Fibroblast of skin of back (primary cell): ENCODE measurements at regions not wholly inside any gene's neighbourhood (a gene's known extent, or its start where the extent isn't known, plus 50 kb on each side); places are given as distances from the start of the nearest gene placed in this dataset.
"Not testable (repeated sequence)": the region's sequence is repeated elsewhere in the genome, so short reads cannot be mapped to it uniquely, and the experiment has no call there.

Source experiments
- DNase-seq: peaks from one replicate; pipeline ENCODE4 v3.0.0-alpha.2; 2013

DNA sequence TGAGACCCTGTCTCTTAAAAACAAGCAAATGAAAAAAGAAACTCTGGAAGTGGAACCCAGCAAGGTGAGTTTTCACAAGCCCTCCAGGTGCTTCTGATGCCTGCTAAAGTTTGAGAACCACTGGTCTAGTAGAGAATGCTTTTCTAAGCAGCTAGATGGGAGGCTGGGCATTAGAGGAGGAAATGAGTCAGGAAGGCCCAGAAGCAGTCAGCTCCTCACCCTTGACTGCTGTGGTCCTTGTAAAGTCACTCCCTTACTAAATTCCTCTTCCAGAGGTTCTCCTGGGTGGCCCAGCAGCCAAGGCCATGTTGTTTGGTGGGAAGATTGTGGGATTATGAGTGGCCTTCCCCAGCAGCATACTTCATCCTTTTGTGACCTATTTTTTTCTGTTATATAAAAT, 52.0 kb upstream of the FYN start:
- peak; percentile 92 for DNase-seq

DNA sequence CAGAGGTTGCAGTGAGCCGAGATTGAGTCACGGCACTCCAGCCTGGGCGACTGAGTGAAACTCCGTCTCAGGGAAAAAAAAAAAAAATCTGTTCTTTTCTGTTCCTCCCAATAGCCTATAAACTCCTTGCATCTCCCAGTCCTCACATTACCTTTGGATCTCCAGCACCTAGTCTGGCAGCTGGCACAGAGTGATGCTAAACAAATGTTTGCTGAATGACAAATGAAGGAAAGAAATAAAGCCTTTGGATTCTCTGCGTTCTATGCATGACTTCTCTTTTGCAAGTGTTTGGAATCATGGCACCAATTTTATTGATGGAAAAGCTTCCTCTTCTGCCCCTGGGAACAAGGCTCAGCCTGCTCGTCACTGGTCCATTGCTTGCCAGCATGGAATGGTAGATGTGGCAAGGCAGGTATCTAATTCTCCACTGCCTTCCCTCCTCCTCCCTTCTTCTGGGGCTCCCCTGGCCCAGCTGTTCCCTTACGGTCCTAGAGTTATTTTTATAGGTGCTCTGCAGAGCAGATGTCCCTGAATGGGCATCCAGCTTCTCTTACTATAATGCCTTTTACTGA, 53.6 kb upstream of the FYN start:
- no peak for DNase-seq

DNA sequence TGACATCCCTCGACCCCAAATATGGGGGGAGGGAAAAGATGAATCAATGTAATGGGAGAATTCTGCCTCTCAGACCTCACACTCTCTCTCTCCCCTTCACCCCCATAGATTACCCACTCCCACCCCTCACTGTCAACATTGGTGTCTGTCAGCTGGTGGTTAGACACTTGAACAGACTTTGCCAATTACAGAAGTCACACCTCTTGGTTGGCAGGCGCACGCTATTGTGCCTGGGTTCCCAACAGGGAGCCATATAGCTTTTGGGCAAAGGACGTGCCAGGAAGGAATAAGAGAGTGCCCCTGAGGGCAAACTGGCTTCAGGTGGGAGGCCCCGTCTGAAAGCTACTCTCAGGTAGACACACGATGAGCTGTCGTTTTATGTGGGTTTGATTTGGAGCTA, 54.1 kb upstream of the FYN start:
- no peak for DNase-seq

DNA sequence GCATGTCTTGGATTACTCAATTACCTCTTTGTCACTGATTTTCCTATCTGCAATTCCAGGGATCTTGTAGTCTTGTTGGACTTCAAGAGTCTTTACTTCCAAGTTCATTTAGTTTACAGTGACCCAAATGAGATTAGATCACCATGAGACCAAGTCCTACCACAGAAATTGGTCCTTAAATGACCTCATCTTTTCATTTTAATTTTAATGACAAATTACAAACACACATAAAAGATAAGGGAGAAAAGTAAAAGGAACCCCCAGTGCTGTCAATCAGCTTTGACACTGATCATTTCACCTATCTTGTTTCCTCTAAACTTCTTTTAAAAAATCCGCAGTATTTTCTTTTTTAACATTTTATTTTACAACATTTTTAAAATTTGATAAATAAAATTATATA, 54.9 kb upstream of the FYN start:
- DNase-seq = no peak

DNA sequence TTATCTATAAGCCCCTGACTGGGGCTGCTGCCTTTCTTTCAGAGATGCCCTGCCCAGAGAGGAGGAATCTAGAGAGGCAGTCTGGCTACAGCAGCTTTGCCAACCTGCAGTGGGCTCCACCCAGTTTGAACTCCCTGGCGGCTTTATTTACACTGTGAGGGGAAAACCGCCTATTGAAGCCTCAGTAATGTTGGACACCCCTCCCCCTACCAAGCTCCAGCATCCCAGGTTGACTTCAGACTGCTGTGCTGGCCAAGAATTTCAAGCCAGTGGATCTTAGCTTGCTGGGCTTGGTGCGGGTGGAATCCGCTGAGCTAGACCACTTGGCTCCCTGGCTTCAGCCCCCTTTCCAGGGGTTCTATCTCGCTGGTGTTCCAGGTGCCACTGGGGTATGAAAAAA, 61.4 kb upstream of the FYN start:
- not testable (repeated sequence) for DNase-seq

DNA sequence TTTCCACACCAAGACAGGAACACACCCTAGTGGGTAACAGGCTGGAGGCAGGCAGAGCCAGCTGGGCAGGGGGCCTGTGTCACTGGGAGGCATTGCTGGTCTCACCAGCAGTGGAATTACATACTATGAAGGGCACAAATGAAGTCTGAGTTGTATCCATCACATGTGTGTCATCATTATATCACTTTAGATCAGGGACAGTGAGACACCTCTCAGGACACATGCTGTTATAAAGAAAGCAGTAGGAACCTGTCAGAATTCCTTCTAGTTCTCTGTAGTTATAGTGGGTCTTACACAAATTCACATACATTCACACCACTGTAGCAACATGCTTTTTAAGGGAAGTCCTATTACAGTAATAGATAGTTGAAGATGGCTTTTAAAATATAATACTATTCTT, 63.5 kb upstream of the FYN start:
- no peak for DNase-seq

DNA sequence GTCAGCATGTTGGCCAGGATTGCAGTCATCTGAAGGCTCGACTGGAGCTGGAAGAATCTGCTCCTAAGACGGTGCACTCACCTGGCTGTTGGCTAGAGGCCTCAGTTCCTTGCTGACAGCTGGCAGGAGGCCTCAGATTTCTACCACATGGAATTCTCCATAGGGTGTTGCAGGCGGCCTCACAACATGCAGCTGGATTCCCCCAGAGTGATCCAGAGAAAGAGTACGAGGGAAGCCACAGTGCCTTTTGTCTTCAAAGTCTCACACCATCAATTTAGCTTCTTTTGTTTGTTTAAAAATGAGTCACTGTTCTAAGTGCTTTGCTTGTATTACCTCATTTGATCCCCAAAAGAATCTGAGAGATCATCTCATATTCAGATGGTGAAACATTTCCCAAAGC, 65.5 kb upstream of the FYN start:
- peak; percentile 84 for DNase-seq

DNA sequence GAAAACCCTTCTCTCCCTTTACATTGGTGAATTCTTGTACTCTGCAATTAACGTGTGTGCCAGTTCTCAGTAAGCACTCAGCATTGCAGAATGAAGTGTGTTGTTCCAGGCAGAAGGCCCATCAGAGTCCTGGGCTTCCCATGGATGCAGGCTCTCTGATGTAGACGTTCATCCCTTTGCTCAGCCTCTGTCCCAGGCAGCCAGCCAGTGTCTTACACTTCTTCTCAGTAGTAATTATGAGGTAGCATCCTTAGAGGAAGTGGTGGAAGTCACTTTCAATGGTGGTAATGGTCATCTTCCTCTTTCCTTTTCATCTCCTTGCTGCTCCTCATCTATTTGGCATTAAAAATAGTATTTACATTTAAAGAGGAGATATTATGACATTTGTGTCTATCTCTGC, 66.7 kb upstream of the FYN start:
- no peak for DNase-seq

DNA sequence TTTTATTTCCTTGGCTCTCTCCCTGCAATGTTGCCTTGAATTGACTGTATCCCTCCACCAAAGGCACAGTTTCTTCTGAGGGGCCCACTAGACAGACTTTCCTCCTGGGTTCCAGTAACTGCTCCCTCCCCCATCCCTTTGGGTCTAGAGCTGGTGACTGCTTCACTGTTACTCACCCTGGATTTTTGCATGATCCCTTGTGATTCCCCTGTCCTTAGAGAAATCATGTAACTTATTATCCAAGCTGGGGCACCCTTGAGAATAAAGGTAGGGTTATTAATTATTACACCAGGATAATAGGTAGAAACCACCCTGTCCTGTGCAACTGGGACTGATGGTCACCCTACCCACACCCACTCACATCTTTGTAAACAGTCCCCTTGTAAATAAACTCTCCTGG, 67.5 kb upstream of the FYN start:
- no peak for DNase-seq

DNA sequence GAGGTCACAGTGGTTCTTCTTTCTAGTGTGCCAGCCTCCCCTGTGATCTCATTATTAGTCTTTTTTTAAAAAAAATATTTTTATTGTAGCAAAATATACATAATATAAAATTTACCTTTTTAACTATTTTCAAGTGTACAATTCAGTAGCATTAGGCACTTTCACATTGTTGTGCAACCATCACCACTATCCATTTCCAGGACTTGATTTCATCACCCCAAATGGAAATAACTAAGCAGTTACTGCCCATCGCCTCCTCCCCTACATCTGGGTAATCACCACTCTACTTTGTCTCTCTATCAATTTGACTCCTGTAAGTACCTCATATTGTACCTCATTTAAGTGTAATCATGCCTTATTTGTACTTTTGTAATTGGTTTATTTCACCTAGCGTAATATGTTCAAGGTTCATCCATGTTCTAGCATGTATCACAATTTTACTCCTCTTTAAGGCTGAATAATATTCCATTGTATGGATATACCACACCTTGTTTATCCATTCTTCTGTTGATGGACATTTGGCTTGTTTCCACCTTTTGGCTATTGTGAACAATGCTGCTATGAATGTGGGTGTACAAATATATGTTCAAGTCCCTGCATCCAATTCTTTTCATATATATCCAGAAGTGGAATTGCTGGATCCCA, 68.6 kb upstream of the FYN start:
- no peak for DNase-seq

DNA sequence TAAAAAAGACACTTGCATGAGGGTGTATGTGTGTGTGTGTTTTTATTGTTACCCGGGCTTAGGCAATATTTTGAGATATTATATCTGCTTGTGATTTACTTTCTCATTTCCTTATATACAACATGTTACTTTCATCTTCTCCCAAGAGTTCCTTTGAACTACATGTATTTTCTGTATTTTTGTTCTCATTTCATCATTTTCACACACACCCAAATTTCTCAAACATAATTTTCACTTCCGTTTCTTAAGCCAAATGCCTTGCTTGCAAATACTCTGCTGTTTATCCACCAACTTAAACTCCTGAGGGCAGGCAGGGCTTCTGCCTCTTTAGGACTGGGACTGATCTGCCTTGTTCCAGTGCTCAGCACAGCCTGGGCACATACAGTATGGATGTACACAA, 69.3 kb upstream of the FYN start:
- no peak for DNase-seq

DNA sequence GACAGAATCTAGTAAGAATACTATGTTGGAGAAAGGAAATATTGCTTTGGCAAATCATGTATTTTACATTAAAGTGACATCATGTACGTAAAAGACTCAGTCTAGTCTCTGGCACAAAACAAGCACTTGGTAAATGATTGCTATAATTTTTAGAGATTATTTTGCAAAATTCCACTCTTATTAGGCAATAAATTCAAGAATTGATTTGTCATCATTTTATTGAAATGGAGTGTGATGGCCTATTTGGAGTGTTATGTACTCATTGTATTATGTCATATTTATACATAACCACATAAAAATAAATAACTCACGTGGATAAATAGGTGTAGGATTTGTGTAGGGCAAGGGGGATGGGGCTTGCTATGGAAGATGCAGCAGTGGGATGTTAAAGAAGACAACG, 70.0 kb upstream of the FYN start:
- DNase-seq = no peak

DNA sequence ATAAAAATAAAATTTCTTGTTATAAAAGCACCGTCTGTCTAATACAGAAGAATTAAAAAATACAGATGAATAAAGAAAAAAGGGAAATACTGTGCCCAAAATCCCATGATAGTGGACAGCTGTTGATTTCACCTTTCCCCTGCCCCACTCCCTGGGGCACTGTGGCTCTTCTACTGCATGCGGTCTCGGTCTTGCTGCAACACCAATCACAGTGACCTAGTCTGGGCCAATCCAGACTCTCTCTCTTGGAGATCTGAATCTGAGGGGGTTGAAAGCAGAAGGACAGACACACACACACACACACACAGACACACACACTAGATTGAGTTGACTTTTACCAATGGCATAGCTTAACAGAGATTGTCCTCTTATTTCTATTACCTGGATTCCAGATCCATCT, 70.5 kb upstream of the FYN start:
- no peak for DNase-seq

DNA sequence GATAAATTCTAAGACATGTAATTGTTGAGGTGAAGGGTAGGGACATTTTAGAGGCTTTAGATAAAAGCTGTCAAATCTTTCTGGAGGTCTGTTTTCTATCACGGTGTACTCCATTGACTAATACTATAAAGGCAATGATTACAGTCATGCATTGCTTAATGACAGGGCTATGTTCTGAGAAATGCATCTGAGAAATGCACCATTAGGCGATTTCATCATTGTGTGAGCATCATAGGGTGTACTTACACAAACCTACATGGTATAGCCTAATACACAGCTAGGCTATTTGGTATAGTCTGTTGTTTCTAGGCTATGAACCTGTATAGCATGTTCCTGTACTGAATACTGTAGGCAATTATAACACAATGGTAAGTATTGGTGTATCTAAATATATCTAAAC, 71.3 kb upstream of the FYN start:
- DNase-seq = no peak

DNA sequence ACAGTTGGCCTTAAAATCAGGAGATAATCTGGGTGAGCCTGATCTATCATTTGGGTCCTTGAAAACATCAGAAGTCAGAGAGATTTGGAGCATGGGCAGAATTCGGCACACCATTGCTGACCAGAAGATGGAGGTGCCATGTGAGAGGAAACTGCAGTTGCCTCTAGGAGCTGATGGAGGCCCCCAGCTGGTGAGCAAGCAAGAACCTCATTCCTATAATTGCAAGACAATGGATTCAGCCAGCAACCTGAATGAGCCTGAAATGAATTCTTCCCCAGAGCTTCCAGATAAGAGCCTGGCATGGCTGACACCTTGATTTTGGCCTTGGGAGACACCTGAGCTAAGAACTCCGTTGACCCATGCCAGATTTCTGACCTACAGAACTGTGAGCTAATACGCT, 76.3 kb upstream of the FYN start:
- DNase-seq = no peak

DNA sequence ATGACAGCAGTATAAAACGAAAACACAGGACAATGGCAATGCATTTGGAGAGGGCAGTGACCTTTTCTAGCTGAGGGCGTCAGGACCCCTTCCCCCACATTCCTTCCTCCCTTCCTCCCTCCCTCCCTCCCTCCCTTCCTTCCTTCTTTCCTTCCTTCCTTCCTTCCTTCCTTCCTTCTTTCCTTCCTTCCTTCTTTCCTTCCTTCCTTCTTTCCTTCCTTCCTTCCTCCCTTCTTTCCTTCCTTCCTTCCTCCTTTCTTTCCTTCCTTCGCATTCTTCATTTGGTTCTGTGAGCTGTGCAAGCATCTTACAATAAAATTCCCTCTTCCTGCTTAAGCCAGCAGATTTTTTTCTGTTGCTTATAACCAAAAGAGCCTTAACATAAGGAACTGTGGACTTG, 76.7 kb upstream of the FYN start:
- DNase-seq = not testable (repeated sequence)

DNA sequence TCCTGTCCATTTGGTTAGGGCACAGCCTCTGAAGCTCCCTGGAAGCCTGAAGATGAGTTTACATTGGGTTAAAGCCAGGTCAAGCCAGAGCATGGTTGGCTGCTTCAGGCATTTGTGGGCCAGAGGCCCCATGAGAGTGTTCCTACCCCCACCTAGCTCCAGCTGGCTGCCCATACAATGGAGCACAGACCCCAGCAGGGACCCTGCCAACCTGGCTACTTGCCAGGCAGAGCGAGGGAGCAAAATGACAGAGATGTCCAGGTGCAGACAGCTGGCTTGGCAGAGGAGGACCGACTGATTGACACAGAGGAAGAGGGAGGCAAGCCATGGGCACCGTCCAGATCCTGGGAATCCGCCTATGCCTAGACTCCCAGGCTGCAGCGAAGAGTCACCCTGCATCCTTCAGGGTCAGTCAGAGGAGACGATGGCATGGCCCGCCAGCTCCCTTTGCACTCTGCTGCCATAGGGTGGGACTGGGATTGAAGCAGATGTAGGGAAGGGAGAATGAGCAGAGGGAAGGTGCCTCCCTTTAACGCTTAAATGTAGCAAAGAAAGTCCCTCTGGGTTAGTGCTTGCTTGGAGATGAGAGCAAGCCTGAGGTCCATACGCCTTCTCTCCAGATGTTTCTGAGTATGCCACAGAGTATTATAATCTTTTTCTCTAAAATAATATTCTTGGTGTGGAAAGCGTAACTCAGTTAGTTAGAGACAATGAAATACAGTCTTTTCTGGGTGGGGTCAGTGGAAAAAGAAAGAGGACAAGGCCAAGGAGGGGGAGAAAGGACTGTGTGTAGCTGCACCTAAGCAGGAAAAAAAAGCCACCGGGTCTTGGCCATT, 77.6 kb upstream of the FYN start:
- peak; percentile 67 for DNase-seq

DNA sequence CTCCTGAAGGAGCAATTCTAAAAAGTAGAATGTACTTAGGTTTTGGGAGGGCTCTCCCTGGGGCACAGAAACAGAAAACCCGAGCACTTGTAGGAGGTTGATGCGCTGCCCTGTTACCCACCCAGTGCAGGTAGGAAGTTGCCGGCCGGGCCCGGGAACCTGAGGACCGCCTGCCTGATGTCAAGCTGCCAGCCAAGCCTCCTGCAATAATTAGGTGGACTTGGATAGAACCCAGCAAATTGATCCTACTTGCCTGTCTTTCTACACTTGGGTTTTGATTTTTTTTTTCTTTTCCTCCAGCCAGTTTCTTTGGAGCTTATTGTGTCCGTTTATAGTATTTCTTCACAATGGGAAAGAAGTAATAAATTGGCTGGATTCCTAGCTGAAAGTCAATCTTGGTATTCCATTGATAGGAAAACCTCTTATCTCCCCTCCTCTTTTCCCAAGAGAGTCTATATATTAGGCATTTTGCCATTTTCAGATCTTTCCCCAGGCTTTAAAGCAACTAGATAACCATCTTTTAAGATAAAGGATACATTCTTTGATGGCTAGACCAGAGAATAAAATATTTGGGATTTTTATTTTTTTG, 78.3 kb upstream of the FYN start:
- no peak for DNase-seq

DNA sequence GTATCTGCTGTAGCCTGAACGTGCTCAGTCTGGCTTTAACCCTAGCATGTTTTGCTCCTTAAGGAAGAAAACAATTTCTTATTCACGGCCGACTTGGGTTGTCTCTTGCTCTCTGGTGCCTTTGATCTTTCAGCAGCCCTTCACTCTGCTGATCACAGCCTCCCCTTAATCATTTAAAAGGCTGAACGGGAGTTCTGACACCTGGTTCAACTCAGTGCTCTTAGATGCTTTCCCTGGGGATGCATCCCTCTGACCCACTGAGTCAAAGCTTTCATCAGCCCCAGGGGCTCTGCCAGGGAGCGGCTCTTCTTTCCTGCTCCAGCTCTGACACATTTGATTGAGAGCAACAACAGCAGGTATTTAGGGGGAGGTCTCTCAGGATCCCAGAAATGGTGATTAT, 79.0 kb upstream of the FYN start:
- no peak for DNase-seq

DNA sequence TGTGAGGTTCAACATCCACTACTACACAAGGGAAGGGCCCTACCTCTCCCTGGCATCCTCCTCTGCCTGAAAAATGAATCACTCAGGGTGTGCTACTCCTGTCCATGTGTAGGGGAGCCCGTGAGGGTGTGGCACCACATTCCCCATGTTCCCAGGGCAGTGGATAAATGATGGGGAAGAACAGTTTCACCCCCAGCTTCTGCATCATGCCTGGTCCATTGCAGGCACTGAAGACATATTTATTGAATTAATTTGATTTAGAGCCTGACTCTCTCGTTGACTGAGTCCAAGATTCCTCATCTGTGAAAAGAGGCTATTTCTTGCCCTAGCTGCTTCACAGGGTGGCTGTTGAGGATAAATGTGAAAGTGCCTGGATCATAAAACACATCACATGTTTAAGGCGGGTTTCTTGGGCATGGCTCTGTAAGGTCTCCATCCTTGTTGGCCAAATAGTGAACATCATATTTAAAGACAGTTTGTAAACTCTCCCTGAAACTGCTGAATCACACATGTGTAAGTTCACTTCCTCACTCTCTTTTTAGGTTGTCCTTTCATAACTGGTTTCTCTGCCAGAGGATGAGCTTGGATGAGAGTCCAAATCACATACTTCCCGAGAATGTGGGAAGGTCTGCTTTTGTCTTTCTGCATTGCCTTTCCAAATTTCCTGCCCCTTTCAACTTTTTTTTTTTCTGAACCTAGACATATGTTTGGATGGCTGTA, 79.7 kb upstream of the FYN start:
- peak; percentile 32 for DNase-seq

DNA sequence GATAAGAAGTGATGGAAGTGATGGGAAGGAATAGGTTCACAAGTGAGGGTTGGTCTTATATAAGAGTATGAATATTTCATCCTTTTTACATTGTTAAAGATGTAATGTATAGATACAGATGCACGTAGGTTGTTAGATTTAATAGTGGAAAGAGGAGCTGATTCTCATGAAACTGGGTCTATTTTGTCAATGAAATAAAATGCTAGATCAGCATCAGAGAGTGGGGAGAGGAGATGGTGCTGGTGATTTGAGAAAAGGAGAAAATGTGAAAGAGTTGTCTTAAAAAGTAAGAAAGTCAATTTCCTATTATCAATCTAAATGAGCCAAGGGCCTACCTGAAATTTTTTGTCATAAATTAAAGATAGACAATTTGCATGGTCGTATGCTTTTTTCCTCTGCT, 82.8 kb upstream of the FYN start:
- DNase-seq = no peak

DNA sequence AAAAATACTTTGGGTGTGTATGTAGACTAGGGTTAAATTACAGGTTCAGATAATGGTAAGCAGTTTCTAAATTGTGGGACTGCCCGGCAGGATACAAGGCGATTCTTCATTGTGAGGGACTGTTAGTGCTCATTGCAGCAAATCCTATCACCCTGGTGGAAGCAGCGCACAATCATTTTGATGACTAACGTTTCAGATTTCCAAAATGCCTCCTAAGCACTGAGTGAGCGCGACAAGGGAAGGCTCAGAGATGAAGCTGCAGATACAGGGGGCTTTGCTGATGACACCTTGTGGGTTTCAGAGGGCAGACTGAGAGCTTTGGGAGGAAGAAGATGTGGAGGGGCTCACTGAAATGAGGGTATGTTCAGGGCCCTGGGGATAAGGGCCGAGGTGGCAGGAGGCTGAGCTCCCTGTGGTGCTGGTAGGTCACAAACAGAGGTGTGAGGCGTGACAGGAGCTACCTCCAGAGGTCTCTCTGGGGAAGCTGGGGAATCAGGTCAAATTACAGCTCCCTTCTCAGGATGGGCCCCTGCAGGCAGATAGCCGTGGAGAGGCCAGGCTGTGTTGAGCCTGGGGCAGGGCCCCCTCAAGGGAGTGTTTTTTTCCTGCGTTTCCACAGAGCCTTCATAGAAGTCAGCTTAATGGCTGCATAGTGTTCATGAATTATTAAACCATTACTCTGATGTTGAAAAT, 84.5 kb upstream of the FYN start:
- no peak for DNase-seq

DNA sequence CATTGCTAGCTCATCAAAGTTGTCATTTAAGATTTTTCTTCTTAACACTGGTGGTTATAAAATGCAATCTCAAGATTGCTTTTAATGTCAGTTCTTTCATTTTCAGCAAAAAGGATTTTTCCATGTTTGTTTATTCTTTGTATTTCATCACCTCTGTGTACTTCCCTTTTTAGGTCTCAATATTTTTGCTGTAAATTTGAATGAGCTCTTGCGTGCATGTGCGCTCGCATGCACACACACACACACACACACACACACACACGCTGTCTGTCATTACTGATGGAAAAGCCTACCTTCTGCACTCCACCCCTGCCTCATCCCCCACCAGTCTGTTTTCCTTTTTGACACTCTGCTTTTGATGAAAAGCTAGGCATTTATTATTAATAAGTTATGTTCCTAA, 85.3 kb upstream of the FYN start:
- no peak for DNase-seq
